OCI-LY7 (cell line): ENCODE measurements at regions not wholly inside any gene's neighbourhood (a gene's known extent, or its start where the extent isn't known, plus 50 kb on each side); places are given as distances from the start of the nearest gene placed in this dataset.

Experiments used
- EZH2phosphoT487 ChIP-seq: fragments of 200-600 bp; sonication (generic); IDR thresholded peaks from 2 replicates; pipeline ENCODE4 v1.6.1; 2018; ENCODE audit warnings: low read depth, borderline replicate concordance, mild to moderate bottlenecking, mixed run types, antibody characterized with exemption, low read length, moderate library complexity, mixed read lengths
- TF ChIP-seq, protein P1 (sequence below): fragments of 200-600 bp; sonication (generic); conservative IDR thresholded peaks from 2 replicates; pipeline ENCODE4 v1.5.1; 2014; ENCODE audit warnings: mild to moderate bottlenecking, antibody characterized with exemption, low read length, moderate library complexity, mixed read lengths

DNA sequence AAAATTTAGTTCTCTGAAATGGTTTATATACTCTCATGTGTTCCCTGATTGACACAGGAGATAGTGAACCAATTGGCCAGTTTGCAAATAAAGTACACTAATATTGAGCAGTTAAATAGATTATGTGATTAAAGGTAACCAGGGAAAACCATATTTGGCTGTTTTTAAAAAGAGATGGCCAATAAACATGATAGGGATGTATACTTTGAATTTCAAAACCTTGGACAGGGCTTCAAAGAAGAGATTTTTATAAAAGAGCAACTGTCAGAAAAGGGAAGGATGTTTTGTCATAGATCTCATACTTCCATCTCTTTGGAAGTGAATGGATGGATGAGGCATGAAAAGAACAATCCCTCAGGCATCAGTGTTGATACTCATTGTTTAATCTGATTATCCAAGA is 825.3 kb downstream of the STIM2 start:
- TF ChIP-seq, protein P1, sequence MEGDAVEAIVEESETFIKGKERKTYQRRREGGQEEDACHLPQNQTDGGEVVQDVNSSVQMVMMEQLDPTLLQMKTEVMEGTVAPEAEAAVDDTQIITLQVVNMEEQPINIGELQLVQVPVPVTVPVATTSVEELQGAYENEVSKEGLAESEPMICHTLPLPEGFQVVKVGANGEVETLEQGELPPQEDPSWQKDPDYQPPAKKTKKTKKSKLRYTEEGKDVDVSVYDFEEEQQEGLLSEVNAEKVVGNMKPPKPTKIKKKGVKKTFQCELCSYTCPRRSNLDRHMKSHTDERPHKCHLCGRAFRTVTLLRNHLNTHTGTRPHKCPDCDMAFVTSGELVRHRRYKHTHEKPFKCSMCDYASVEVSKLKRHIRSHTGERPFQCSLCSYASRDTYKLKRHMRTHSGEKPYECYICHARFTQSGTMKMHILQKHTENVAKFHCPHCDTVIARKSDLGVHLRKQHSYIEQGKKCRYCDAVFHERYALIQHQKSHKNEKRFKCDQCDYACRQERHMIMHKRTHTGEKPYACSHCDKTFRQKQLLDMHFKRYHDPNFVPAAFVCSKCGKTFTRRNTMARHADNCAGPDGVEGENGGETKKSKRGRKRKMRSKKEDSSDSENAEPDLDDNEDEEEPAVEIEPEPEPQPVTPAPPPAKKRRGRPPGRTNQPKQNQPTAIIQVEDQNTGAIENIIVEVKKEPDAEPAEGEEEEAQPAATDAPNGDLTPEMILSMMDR: no peak
- no peak for TF ChIP-seq EZH2phosphoT487
